ENCODE measurements at regions not wholly inside any gene's neighbourhood (a gene's known extent, or its start where the extent isn't known, plus 50 kb on each side); places are given as distances from the start of the nearest gene placed in this dataset.

GRCh38 chr1:234546387-234546704 is 63.6 kb downstream of the IRF2BP2 start:
- peak overlapping the region; percentile 97 for H3K27ac ChIP-seq

GRCh38 chr1:234545517-234546386 is 64.2 kb downstream of the IRF2BP2 start:
- H3K27ac ChIP-seq: peak overlapping the region; percentile 97
- TF ChIP-seq CTCF (conservative IDR thresholded peaks at IDR 0.05): no peak

More at GRCh38 chr1:234546387-234546704, 63.6 kb downstream of the IRF2BP2 start:
- TF ChIP-seq CTCF (conservative IDR thresholded peaks at IDR 0.05): no peak

GRCh38 chr1:234544087-234544579 is 65.2 kb upstream of the TARBP1 start:
- peak overlapping the region; percentile 97 for H3K27ac ChIP-seq
- no peak for TF ChIP-seq CTCF (conservative IDR thresholded peaks at IDR 0.05)

- no peak for TF ChIP-seq CTCF (conservative IDR thresholded peaks at IDR 0.05)
- peak overlapping the region; percentile 97 for H3K27ac ChIP-seq
Observed at GRCh38 chr1:234543442-234544086, 64.6 kb upstream of the TARBP1 start.

- no peak for TF ChIP-seq CTCF (conservative IDR thresholded peaks at IDR 0.05)
- H3K27ac ChIP-seq: peak overlapping the region; percentile 97
Observed at GRCh38 chr1:234542211-234542850, 63.4 kb upstream of the TARBP1 start.

- peak overlapping the region; percentile 97 for H3K27ac ChIP-seq
- no peak for TF ChIP-seq CTCF (conservative IDR thresholded peaks at IDR 0.05)
Observed at GRCh38 chr1:234541286-234541975, 62.5 kb upstream of the TARBP1 start.

GRCh38 chr1:234540404-234540762 is 61.4 kb upstream of the TARBP1 start:
- TF ChIP-seq CTCF (conservative IDR thresholded peaks at IDR 0.05): no peak
- H3K27ac ChIP-seq: no peak overlapping the region

All from VCaP (cell line).